AG04449 (cell line): ENCODE measurements at regions not wholly inside any gene's neighbourhood (a gene's known extent, or its start where the extent isn't known, plus 50 kb on each side); places are given as distances from the start of the nearest gene placed in this dataset.

ENCODE experiments used
- CTCF ChIA-PET: fragments of 350-600 bp; formaldehyde crosslinking; extraction: SDS; loops from one replicate; lab custom pipeline; 2021; ENCODE audit warnings: antibody characterized with exemption; lab: Yijun Ruan, JAX
- POLR2A ChIA-PET: fragments of 400-600, 350-600 bp; formaldehyde crosslinking; extraction: SDS; loops from one replicate; lab custom pipeline; 2020; ENCODE audit warnings: antibody characterized with exemption, inconsistent platforms; lab: Yijun Ruan, JAX
- DNase-seq: peaks from one replicate; pipeline ENCODE4 v3.0.0-alpha.2; 2010; ENCODE audit warnings: low read depth, low spot score
- H3K4me3 ChIP-seq: 2 replicates; pipeline ENCODE4 v1.5.1; 2011; ENCODE audit warnings: low read depth, mild to moderate bottlenecking, control low read depth, low read length
- TF ChIP-seq, protein P1 (sequence below): IDR thresholded peaks from one replicate; pipeline ENCODE4 v1.5.1; 2011; ENCODE audit warnings: mild to moderate bottlenecking, moderate library complexity, low read length, control low read depth, inconsistent platforms; ENCODE audit not compliant: insufficient read depth; ENCODE audit errors: missing control alignments

DNA sequence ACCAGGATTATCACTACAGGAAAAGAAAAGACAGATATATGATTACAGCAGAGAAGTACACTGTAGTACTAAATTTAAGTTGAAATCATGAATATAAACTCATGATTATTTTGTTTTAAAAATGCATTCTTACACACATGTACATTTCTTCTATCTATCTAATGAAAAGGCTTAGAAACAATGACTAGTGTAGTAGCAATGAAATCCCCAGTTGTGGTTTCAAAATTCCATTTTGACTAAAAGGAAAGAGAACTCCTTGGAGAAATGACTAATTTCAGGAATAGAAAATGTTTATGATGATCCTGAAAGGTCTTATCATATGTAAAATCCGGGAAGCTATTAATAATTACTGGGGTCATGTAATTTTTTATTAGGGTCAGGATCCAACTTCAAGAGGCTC is 195.0 kb upstream of the STARD13 start:
- no peak overlapping the region for H3K4me3 ChIP-seq
- ChIA-PET CTCF (interaction anchor here (0.7 to 0.9 kb wide), 2 partner anchors 8 to 13 kb away, joined by 3 read pairs; no protein-coding TSS in a partner anchor), POLR2A (no interaction called here)
- TF ChIP-seq, protein P1, sequence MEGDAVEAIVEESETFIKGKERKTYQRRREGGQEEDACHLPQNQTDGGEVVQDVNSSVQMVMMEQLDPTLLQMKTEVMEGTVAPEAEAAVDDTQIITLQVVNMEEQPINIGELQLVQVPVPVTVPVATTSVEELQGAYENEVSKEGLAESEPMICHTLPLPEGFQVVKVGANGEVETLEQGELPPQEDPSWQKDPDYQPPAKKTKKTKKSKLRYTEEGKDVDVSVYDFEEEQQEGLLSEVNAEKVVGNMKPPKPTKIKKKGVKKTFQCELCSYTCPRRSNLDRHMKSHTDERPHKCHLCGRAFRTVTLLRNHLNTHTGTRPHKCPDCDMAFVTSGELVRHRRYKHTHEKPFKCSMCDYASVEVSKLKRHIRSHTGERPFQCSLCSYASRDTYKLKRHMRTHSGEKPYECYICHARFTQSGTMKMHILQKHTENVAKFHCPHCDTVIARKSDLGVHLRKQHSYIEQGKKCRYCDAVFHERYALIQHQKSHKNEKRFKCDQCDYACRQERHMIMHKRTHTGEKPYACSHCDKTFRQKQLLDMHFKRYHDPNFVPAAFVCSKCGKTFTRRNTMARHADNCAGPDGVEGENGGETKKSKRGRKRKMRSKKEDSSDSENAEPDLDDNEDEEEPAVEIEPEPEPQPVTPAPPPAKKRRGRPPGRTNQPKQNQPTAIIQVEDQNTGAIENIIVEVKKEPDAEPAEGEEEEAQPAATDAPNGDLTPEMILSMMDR, result no peak
- no peak for DNase-seq

- ChIA-PET POLR2A (no interaction called here), CTCF (no interaction called here)
- H3K4me3 ChIP-seq, result no peak overlapping the region
- no peak for DNase-seq
- TF ChIP-seq, protein P1, result no peak
Measured at GRCh38 chr13:33483471-33483870, 197.9 kb upstream of the STARD13 start.

- no peak overlapping the region for H3K4me3 ChIP-seq
- TF ChIP-seq, protein P1, result no peak
- ChIA-PET POLR2A (no interaction called here), CTCF (interaction anchor here (1.3 kb wide), 1 partner anchor 10 kb away, joined by 3 read pairs; no protein-coding TSS in a partner anchor)
- no peak for DNase-seq
Measured at GRCh38 chr13:33485247-33485646, 199.7 kb upstream of the STARD13 start.

GRCh38 chr13:33487575-33488243 is 202.2 kb upstream of the STARD13 start:
- ChIA-PET POLR2A (interaction anchor here (1.0 kb wide), 1 partner anchor 202 kb away, joined by 5 read pairs; the partner anchor contains the start of gene STARD13), CTCF (interaction anchor here (0.6 to 3.0 kb wide), 18 partner anchors 8 to 363 kb away, joined by 3 to 13 read pairs (median 3); no protein-coding TSS in a partner anchor)
- DNase-seq, result no peak
- TF ChIP-seq, protein P1, result peak; percentile 27
- H3K4me3 ChIP-seq, result no peak overlapping the region

DNA sequence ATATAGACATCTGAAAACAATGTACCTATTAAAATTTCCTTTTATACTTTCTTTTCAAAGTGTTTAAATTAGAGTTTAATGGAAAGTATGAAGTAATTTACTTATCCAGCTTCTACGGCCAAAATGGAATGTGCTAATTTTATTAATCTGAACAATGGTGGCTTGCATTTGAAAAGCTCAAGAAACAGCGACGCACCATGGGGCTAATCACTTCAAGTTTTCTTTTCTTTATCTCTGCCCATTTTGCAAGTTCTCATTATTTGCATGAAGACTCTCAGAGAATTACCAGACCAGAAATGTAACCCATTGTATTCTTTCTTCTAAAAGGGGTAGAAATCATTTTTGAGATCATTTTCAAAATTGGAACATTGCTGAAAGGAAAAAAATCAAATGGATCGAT is 204.0 kb upstream of the STARD13 start:
- no peak for DNase-seq
- TF ChIP-seq, protein P1, result no peak
- POLR2A ChIA-PET, result no interaction called here
- no peak overlapping the region for H3K4me3 ChIP-seq
- CTCF ChIA-PET, result interaction anchor here (1.0 to 2.3 kb wide), 3 partner anchors 8 to 258 kb away, joined by 3 to 6 read pairs (median 4); no protein-coding TSS in a partner anchor
